LNCAP (cell line): ENCODE measurements at regions not wholly inside any gene's neighbourhood (a gene's known extent, or its start where the extent isn't known, plus 50 kb on each side); places are given as distances from the start of the nearest gene placed in this dataset.

Experiments
- TF ChIP-seq, protein P1 (sequence below): fragments of 450-650 bp; IDR thresholded peaks from 2 replicates; pipeline ENCODE4 v1.5.1; 2017; ENCODE audit warnings: mild to moderate bottlenecking

DNA sequence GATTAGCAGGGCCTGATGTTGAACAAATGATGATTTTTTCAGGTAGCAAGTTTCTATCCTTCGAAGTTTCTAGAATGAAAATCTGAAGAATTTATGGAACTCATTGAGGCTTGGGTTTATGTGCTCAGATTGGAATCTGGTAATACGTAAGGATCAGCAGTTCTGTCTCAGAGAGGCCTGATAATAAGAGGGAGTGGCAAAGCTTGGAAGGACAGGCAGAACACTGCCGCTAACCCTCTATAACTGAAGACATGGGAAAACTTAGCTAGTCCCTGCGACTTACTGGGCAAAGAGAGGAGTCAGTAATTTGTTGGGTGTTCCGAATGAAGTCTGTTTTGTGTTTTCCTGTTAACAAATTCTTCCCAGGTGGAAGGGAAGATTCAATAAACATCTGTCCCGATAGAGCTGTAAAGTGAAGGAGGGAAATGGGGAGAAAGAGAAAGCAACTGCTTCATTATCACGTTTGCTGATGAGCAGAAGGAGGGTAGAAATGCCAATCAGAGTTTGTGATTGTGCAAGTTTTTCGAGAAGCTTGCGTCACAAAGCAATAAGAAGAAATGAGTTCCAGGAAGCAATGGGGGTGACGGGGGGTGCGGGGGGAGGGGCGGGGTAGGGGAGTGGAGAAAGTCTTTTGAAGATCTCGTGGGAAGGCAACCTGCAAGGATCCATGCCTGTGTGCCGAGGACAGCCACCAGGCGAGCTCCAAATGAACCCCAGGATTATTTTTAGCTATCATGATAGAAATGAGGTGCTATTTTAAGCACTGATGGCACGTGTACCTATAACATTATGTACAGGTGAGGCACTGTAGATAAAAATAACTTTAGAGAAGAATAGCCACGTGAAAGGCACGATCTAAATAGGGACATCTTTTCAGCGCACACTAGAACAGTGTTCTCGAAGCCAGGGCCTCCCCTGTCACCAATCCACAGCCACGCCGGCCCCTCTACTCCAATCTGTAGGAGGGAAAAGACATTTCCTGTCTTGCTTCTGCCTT is 224.1 kb downstream of the FGF9 start:
- TF ChIP-seq, protein P1, sequence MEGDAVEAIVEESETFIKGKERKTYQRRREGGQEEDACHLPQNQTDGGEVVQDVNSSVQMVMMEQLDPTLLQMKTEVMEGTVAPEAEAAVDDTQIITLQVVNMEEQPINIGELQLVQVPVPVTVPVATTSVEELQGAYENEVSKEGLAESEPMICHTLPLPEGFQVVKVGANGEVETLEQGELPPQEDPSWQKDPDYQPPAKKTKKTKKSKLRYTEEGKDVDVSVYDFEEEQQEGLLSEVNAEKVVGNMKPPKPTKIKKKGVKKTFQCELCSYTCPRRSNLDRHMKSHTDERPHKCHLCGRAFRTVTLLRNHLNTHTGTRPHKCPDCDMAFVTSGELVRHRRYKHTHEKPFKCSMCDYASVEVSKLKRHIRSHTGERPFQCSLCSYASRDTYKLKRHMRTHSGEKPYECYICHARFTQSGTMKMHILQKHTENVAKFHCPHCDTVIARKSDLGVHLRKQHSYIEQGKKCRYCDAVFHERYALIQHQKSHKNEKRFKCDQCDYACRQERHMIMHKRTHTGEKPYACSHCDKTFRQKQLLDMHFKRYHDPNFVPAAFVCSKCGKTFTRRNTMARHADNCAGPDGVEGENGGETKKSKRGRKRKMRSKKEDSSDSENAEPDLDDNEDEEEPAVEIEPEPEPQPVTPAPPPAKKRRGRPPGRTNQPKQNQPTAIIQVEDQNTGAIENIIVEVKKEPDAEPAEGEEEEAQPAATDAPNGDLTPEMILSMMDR = no peak

DNA sequence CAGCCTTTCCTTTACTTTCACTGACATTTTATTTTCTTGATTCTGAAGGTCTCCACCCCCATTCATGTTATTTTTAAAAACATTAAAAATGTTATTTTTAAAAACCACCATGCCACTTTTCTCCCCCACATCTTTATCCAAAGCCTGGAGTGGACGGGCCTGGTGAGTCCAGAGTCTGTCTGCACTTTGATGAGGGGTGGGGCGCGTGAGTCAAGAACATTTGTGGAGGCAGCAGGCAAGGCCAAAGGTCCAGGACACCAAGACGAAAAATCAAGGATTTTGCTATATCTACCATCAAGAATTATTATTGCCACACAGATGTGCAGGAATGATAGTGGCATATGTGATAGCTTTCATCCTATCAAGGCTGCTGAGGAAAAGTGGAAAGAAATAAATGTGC is 224.9 kb downstream of the FGF9 start:
- TF ChIP-seq, protein P1 = no peak

DNA sequence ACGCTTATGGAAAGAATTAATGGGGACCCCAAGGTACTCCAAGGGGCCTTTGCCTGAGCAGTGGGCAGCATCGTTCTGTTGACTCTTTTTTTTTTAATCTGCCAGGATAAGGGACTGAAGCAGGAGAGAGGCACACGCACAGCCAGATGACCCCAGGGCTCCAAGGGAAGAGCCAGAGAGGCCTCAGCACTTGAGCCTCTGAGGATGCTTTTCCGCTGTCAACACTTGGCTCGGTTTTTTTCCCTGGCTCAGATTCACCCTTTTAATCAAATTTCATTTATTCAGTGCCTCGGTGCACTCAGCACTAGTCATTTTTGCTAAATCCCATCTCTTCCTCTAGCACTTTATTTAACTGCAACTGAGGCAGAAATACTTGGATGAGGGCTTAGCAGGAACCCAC is 226.3 kb downstream of the FGF9 start:
- TF ChIP-seq, protein P1 = no peak

DNA sequence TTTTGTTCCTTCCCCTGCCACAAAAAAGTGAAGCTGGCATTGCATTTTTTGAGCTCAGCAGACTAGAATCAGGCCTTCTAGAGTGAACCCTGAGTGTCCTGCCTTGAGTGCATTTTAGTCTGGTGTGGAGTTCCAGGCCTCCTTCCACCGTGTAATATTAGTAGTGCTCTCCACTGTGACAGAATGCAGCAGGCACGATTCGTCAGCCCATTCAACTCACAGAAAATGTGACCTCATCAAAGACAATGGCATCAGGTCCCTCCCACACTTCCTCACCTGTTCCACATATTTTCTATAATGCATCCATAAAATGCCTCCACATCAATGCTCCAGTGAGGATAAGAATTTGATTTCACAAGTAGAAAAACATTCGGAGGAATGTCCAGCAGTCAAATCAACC is 227.6 kb downstream of the FGF9 start:
- TF ChIP-seq, protein P1 = no peak

DNA sequence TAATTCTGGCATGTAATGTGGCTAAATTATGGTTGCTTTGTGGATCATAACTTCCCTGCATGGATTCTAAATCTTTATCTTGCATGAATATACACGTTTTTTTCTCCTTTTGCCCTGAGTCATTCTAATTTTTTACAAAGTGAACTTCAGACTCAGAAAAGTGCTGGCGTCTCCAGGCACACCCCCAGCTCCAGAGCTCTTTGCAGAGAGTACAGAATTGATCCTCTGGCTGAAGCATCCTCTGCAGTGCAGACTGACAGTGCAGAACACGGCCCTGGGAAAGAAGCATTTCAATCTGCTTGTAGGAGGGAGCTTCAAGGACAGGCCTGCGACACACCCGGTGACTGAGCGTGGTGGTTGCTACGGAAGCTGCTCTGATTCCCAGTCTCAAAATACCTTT is 228.1 kb downstream of the FGF9 start:
- TF ChIP-seq, protein P1 = no peak

DNA sequence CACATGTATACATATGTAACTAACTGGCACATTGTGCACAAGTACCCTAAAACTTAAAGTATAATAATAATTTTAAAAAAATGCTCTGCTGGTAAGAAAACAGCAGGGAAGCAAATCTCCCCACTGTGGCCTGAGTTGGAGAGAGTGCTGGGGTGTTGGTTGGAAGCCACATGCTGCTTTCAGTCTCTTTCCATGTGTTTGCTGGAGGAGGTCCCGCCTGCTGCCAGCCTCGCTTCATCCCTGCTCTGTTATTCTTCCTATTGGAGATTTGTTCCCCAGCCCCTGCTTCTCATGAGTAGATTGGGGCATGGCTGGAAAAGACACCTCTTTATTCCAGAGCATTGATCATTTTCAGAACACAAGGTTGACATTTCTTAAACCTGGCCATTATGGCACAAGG is 230.5 kb downstream of the FGF9 start:
- TF ChIP-seq, protein P1 = no peak

DNA sequence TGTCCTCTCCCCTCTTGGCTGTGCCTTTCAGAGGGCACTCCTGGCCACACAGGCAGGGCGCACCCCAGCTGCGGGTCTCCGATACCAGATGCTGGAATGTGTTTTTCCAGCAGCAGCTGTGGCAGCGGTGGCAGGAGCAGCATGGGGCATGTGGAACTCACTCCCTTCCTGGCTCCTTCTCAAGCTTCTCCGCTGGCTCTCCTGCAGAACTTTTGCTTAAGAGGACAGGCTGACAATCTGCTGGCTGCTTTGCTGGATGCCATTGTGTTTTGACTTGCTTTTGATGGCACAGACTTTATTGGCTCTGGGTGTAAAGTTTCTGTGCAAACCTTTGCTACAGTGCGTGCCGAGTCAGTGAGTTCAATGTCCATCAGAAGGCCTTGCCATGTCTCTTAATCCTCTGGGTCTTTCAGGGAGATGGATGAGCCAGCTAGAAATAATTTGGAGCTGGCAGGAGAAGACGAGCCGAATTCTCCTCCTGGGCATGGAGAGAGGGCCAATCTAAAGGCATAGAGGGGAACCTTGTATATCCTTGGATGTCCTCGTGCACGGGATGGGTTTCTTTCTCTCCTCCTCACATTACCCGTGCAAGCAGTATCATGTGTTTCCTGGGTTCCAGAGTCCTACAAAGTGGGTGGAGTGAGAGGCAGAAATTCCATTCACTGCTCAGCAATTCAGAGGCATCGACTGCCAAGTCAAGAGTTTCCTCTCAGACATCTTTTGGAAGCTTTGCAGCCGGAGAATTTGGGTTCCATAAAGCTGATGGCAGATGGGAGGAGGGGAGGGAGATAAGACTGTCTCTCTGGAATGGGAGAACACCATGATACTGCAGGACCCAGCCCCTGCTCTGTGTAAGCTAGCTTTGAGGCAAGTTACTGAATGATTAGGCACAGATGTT is 231.2 kb downstream of the FGF9 start:
- TF ChIP-seq, protein P1 = no peak
